GM18507 (cell line): ENCODE measurements at regions not wholly inside any gene's neighbourhood (a gene's known extent, or its start where the extent isn't known, plus 50 kb on each side); places are given as distances from the start of the nearest gene placed in this dataset.
"Not testable (repeated sequence)": the region's sequence is repeated elsewhere in the genome, so short reads cannot be mapped to it uniquely, and the experiment has no call there.

Experiments used
- DNase-seq: peaks from one replicate; pipeline ENCODE4 v3.0.0; 2011; ENCODE audit warnings: low read depth; ENCODE audit not compliant: insufficient read length; ENCODE audit errors: extremely low spot score
- FAIRE-seq: peaks from 2 replicates; lab custom pipeline; 2011; peaks lifted over from hg19 to GRCh38; lab: Jason Lieb, UNC

- DNase-seq (no peak), FAIRE-seq (no peak)
Measured at GRCh38 chr16:22646948-22647556, 136.4 kb downstream of the NPIPB5 start.

GRCh38 chr16:22648141-22648540, 137.4 kb downstream of the NPIPB5 start:
- no peak for FAIRE-seq

GRCh38 chr16:22648941-22649340, 138.2 kb downstream of the NPIPB5 start:
- FAIRE-seq (no peak), DNase-seq (no peak)

More at GRCh38 chr16:22648141-22648540, 137.4 kb downstream of the NPIPB5 start:
- no peak for DNase-seq

GRCh38 chr16:22651111-22651817, 140.6 kb downstream of the NPIPB5 start:
- FAIRE-seq, DNase-seq: not testable (repeated sequence)

GRCh38 chr16:22652463-22652845, 141.8 kb downstream of the NPIPB5 start:
- no peak for FAIRE-seq

GRCh38 chr16:22653876-22654275, 143.2 kb downstream of the NPIPB5 start:
- no peak for DNase-seq
- no peak for FAIRE-seq

More at GRCh38 chr16:22652463-22652845, 141.8 kb downstream of the NPIPB5 start:
- DNase-seq: no peak

GRCh38 chr16:22656573-22656972, 145.9 kb downstream of the NPIPB5 start:
- not testable (repeated sequence) for FAIRE-seq, DNase-seq

- no peak for FAIRE-seq
- no peak for DNase-seq
Measured at GRCh38 chr16:22659933-22660332, 149.2 kb downstream of the NPIPB5 start.

GRCh38 chr16:22660441-22661160, 149.9 kb downstream of the NPIPB5 start:
- DNase-seq (no peak), FAIRE-seq (no peak)

- FAIRE-seq (no peak), DNase-seq (no peak)
Measured at GRCh38 chr16:22661161-22661647, 150.5 kb downstream of the NPIPB5 start.

GRCh38 chr16:22662958-22663357, 151.0 kb upstream of the HS3ST2 start:
- DNase-seq, FAIRE-seq: not testable (repeated sequence)

- no peak for DNase-seq
- FAIRE-seq: no peak
Measured at GRCh38 chr16:22663389-22664064, 150.4 kb upstream of the HS3ST2 start.

- no peak for DNase-seq
- FAIRE-seq: no peak
Measured at GRCh38 chr16:22664132-22664531, 149.8 kb upstream of the HS3ST2 start.

- FAIRE-seq (no peak), DNase-seq (no peak)
Measured at GRCh38 chr16:22664561-22664997, 149.4 kb upstream of the HS3ST2 start.

GRCh38 chr16:22665048-22665797, 148.7 kb upstream of the HS3ST2 start:
- no peak for FAIRE-seq

GRCh38 chr16:22665803-22666202, 148.2 kb upstream of the HS3ST2 start:
- no peak for DNase-seq
- FAIRE-seq: no peak

More at GRCh38 chr16:22665048-22665797, 148.7 kb upstream of the HS3ST2 start:
- no peak for DNase-seq

- DNase-seq: no peak
- FAIRE-seq: no peak
Measured at GRCh38 chr16:22668318-22668717, 145.6 kb upstream of the HS3ST2 start.

GRCh38 chr16:22670044-22670536, 143.9 kb upstream of the HS3ST2 start:
- no peak for FAIRE-seq
- no peak for DNase-seq

- DNase-seq: peak; percentile 56
- no peak for FAIRE-seq
Measured at GRCh38 chr16:22670551-22671041, 143.4 kb upstream of the HS3ST2 start.
